MM.1S (cell line): ENCODE measurements at regions not wholly inside any gene's neighbourhood (a gene's known extent, or its start where the extent isn't known, plus 50 kb on each side); places are given as distances from the start of the nearest gene placed in this dataset.

Source experiments
- CTCF ChIP-seq: fragments of 300-600 bp; sonication (generic); IDR thresholded peaks from 2 replicates; pipeline ENCODE4 v1.5.1; 2016; ENCODE audit warnings: antibody characterized with exemption, low read length, mixed read lengths
- EZH2 ChIP-seq: fragments of 300-600 bp; sonication (generic); optimal IDR thresholded peaks from 2 replicates; pipeline ENCODE3; 2017; ENCODE audit warnings: low read depth, mild to moderate bottlenecking, antibody characterized with exemption, low read length, mixed read lengths
- EZH2phosphoT487 ChIP-seq: fragments of 300-600 bp; sonication (generic); IDR thresholded peaks from 2 replicates; pipeline ENCODE4 v1.6.1; 2018; ENCODE audit warnings: antibody characterized with exemption, low read length

- TF ChIP-seq CTCF (no peak), EZH2 (no peak), EZH2phosphoT487 (no peak)
Measured at GRCh38 chr6:137967689-137968454, 100.8 kb downstream of the TNFAIP3 start.
